ENCODE measurements at regions not wholly inside any gene's neighbourhood (a gene's known extent, or its start where the extent isn't known, plus 50 kb on each side); places are given as distances from the start of the nearest gene placed in this dataset.

GRCh38 chr2:41948397-41948763 lies 99.4 kb upstream of the PKDCC start:
- TF ChIP-seq CTCF (IDR thresholded peaks at IDR 0.05; ENCODE audit: insufficient read depth, low read depth, low read length): no peak
- TF ChIP-seq EZH2 (IDR thresholded peaks at IDR 0.05; ENCODE audit: insufficient read depth, low read length): no peak

All from astrocyte (in vitro differentiated cells and primary cell).